Fibroblast of lung (primary cell): ENCODE measurements at regions not wholly inside any gene's neighbourhood (a gene's known extent, or its start where the extent isn't known, plus 50 kb on each side); places are given as distances from the start of the nearest gene placed in this dataset.

Experiments used
- CTCF ChIP-seq, 2 donors: IDR thresholded peaks in 1 of 2; conservative IDR thresholded peaks in 1 of 2; 1 replicate in 1 of 2; 2 replicates in 1 of 2; pipeline ENCODE4 v1.5.1; 2011 to 2012; ENCODE audit warnings: low read length in 2 of 2, control low read depth in 1 of 2, inconsistent platforms in 1 of 2, low read depth in 1 of 2, mild to moderate bottlenecking in 1 of 2
- EZH2 ChIP-seq: IDR thresholded peaks from 2 replicates; pipeline ENCODE4 v1.5.1; 2012; ENCODE audit warnings: low read length, control low read depth, mild to moderate bottlenecking; ENCODE audit errors: missing control alignments

- TF ChIP-seq CTCF (conservative IDR thresholded peaks at IDR 0.05 in 1 of 2, IDR thresholded peaks at IDR 0.05 in 1 of 2; ENCODE audit: low read depth in 1 of 2, low read length in 2 of 2) (no peak), EZH2 (no peak)
These were observed 207.4 kb downstream of the TMA16 start for GRCh38 chr4:163701916-163702315.
